Right forelimb (tissue), 1 donor: ENCODE measurements at regions not wholly inside any gene's neighbourhood (a gene's known extent, or its start where the extent isn't known, plus 50 kb on each side); places are given as distances from the start of the nearest gene placed in this dataset.
"Not testable (repeated sequence)": the region's sequence is repeated elsewhere in the genome, so short reads cannot be mapped to it uniquely, and the experiment has no call there.

Experiments
- DNase-seq: peaks from one replicate; pipeline ENCODE4 v3.0.0-alpha.2; 2018

- no peak for DNase-seq
Measured at GRCh38 chr3:80010021-80010571, 242.3 kb upstream of the ROBO1 start.

GRCh38 chr3:80007522-80007921, 239.7 kb upstream of the ROBO1 start:
- DNase-seq = no peak

DNA sequence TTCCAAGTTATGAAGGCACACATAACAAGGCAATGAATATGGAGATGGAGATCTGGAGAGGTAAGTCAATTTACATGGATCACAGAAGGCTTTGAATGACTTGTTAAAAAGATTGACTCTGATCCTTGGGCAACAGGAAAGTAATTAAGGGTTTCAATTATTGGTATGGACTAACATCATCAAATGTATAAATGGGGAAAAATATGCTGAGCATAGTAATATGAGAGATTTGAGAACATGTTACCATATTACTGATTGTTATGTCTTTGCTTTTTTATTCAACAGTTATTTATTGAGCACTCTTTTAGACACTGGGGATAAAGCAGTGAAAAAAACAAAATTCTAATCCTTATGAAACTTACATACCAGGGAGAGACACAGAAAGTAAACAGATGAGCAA, 238.5 kb upstream of the ROBO1 start:
- DNase-seq = no peak

DNA sequence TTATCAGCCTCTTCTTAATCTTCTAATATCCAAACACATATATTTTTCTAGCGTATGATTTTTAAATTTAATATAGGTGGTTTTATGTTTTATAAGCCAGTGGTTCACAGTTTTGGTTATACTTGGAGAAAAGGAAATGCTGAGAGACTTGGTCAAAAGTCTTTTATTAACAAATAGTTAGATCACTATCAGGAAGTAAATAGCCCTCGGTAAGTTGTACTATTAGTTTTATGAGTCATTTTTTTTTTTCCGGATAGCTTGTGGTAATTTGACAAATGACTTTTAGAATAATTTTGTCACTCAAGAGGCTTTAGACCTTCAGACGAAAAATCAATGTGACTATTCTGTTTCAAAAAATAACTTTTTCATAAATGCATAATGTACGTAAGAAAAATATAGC, 232.2 kb upstream of the ROBO1 start:
- DNase-seq = no peak

DNA sequence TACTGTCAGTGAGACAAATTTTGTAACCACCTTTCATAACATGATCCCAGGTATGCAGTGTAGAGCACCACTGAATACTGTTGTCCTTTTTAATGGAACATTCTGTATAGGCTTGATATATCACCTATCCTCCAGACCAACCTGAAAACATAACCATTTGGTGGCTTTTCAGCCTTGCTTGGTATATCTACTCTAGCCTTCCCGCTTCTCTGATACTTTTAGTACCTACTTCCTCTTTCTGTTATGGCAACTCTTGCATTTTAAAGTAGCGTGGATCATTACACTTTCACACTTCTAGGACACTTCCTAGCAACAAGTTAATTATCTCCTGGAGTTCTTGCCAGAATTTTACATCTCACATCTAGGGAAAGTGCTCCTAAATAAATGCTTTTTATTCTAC, 226.6 kb upstream of the ROBO1 start:
- no peak for DNase-seq

GRCh38 chr3:79986338-79986737, 218.5 kb upstream of the ROBO1 start:
- DNase-seq = no peak

GRCh38 chr3:79985816-79986215, 218.0 kb upstream of the ROBO1 start:
- DNase-seq = no peak

GRCh38 chr3:79983118-79983517, 215.3 kb upstream of the ROBO1 start:
- no peak for DNase-seq

- DNase-seq = no peak
Measured at GRCh38 chr3:79979990-79980389, 212.2 kb upstream of the ROBO1 start.

- DNase-seq = no peak
Measured at GRCh38 chr3:79976466-79976865, 208.7 kb upstream of the ROBO1 start.

GRCh38 chr3:79973917-79974595, 206.3 kb upstream of the ROBO1 start:
- DNase-seq = no peak

DNA sequence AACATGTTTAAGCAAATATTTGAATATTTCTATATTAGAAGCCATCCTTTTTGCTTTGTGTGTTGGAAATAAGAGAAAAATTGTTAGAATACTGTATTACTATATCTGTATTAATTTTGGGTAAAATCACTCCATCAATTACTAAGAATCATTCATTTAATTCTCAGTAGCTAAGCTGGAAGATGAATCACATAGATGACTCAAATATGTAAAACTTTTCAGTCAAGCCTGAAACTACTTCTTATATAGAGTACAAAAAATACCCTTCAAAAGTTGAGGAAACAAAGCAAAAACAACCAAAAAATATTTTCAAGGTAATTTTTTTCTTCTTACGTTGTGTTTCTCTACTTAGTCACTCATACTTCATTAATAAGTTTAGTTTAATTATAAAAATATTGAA, 205.7 kb upstream of the ROBO1 start:
- no peak for DNase-seq

- DNase-seq = no peak
Measured at GRCh38 chr3:79968418-79968817, 200.6 kb upstream of the ROBO1 start.

- no peak for DNase-seq
Measured at GRCh38 chr3:79960594-79960993, 192.8 kb upstream of the ROBO1 start.

DNA sequence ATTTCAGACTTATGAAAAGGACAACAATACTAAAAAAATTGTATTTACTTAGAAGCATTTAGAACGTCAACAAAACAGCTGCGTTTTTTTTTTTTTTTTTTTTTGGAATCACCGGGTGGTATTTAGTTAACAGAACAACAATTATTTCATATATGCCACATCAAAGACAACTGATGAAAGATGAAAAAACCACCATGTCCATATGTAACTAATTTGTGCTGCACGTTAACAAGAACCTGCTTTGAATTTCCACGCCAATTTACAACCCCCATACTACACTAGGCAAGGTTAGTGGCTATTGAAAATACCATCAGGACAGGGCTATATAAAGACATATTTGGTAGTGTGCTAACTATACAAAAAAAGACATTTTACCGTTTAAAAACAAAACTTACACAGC, 189.3 kb upstream of the ROBO1 start:
- DNase-seq = no peak

GRCh38 chr3:79954756-79955155, 187.0 kb upstream of the ROBO1 start:
- no peak for DNase-seq

- DNase-seq = no peak
Measured at GRCh38 chr3:79953591-79954101, 185.8 kb upstream of the ROBO1 start.

DNA sequence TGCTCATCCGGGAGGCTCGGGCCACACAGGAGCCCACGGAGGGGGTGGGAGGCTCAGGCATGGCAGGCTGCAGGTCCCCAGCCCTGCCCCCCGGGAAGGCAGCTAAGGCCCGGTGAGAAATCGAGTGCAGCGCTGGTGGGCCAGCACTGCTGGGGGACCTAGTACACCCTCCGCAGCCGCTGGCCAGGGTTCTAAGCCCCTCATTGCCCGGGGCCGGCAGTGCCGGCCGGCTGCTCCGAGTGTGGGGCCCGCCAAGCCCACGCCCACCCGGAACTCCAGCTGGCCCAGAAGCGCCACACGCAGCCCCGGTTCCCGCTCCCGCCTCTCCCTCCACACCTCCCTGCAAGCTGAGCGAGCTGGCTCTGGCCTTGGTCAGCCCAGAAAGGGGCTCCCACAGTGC, 183.6 kb upstream of the ROBO1 start:
- not testable (repeated sequence) for DNase-seq

DNA sequence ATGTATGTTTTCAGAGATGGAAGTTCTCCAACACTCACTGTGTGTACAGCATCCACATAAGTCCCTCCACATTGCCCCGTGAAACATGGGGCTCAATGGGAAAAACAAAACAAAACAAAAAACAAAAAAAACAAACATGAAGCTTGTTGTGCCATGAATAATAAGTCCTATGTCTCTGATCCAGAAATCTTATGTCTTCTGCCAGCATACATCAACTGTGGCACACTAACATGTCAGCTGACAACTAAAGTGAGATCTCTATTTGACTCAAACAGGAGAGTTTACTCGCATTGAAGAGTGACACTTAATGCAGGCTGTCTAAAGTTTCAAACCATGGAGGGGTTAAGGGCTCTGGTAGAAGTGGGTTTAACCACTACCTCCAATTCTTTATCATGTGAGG, 180.2 kb upstream of the ROBO1 start:
- no peak for DNase-seq

- DNase-seq = no peak
Measured at GRCh38 chr3:79947469-79947868, 179.7 kb upstream of the ROBO1 start.

DNA sequence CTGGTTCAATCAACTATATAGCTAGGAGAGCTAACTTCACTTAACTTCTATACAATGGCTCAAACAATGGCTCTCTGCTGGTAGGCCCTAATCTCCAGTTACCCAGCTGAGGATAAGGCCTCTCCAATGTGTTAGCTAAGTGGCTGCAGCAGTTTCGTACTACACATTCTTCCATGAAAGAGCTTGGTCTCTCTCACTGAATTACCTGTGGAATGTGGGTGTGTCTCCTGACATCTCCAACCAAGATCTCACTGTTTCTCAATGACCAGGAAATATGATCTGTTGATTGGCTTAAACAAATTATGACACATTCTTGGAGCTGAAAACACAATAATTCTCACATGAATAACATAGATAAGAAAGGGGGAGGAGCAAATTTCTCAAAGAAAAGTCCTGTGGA, 169.8 kb upstream of the ROBO1 start:
- no peak for DNase-seq

DNA sequence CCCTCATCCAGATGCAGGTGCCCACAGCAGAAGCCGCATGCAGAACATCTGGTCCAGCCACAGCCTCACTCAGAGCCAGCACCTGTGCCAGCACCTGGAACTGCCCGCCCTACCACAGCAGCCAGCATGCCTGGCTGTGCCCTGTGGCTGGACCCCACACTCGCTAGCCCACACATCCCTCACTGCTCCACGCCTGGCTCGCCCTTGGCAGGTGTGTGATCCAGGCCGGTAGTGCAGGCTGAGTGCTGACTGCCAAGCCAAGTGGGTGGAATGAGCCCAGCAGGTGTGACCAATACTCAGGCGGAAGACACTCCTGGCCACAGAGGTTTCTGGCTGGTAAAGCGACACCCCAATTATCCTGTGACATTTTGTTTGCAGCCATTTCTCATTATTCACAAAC, 162.4 kb upstream of the ROBO1 start:
- DNase-seq = no peak

DNA sequence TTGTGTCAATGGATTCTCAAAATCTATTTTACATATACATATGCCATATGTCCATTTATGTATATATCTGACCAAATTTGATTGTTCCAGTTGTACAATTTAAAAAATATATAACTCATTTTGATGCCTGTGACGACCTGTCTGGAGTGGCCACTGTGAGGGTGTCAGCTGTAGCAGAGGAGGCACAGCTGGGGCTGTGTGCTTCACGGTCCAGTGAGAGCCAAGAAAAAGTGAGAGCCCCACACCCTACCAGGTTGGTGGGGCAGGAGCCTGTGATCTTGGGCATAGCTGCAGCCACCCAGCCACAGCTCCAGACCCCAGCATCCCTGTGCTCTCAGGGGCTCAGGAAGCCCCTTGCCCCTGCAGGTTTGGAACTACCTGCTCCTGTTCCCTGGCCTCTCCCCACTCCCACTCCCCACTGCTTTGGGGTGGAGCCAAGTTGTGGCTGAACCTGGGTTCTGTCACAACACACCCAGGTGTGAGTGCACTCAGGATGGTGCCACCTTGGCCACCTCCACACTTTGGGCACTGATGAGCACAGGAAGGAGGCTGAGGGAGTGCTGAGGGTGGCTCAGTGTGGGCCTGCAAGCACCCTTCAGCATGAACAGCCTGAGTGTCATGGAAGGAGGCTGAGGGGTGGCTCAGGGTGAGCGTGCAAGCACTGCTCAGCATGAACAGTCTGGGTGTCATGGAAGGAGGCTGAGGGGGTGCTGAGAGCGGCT, 161.1 kb upstream of the ROBO1 start:
- no peak for DNase-seq

DNA sequence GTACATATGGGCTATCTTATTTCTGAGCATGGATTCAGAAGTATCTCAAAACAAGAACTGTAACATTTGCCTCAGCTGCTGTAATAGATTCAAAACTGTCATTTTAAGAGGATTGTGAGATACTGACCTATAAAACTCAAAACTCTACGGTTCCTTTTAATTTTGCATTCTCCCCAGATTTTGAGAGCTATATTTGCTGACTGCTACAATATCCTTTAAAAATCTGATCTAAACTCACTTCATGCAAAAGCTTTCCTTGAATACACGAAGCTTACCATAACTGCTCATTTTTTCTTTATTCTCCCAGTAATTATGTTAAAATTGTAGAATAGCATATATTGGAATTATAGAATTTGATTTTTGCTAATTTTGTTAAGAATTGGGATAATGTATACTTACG, 158.7 kb upstream of the ROBO1 start:
- no peak for DNase-seq
